22Rv1 (cell line): ENCODE measurements at regions not wholly inside any gene's neighbourhood (a gene's known extent, or its start where the extent isn't known, plus 50 kb on each side); places are given as distances from the start of the nearest gene placed in this dataset.

Experiments used
- H3K27ac ChIP-seq: fragments of 450-650 bp; 2 replicates; pipeline ENCODE4 v1.5.1; 2017
- CTCF ChIP-seq: fragments of 450-650 bp; IDR thresholded peaks from 2 replicates; pipeline ENCODE4 v1.5.1; 2017; ENCODE audit warnings: mild to moderate bottlenecking
- ZFX ChIP-seq: fragments of 450-650 bp; IDR thresholded peaks from 2 replicates; pipeline ENCODE4 v1.6.1; 2017; ENCODE audit warnings: antibody characterized with exemption, borderline replicate concordance

- H3K27ac ChIP-seq = no peak overlapping the region
- no peak for TF ChIP-seq CTCF
- TF ChIP-seq ZFX = no peak
Observed at GRCh38 chr7:33661430-33662160, 243.7 kb upstream of the BMPER start.

GRCh38 chr7:33666531-33666930 is 238.8 kb upstream of the BMPER start:
- TF ChIP-seq ZFX = no peak
- TF ChIP-seq CTCF = no peak
- H3K27ac ChIP-seq = no peak overlapping the region

GRCh38 chr7:33667196-33667595 is 238.1 kb upstream of the BMPER start:
- no peak for TF ChIP-seq CTCF
- no peak for TF ChIP-seq ZFX
- no peak overlapping the region for H3K27ac ChIP-seq

GRCh38 chr7:33669251-33669670 is 236.1 kb upstream of the BMPER start:
- TF ChIP-seq CTCF (no peak), ZFX (no peak)
- no peak overlapping the region for H3K27ac ChIP-seq

GRCh38 chr7:33671531-33672262 is 233.6 kb upstream of the BMPER start:
- H3K27ac ChIP-seq = no peak overlapping the region
- no peak for TF ChIP-seq CTCF
- no peak for TF ChIP-seq ZFX

GRCh38 chr7:33673029-33673700 is 232.2 kb upstream of the BMPER start:
- TF ChIP-seq CTCF (peak; percentile 53), ZFX (no peak)
- no peak overlapping the region for H3K27ac ChIP-seq
